ENCODE measurements at regions not wholly inside any gene's neighbourhood (a gene's known extent, or its start where the extent isn't known, plus 50 kb on each side); places are given as distances from the start of the nearest gene placed in this dataset.

GRCh38 chr4:59983852-59984251 lies 1216.3 kb upstream of the ADGRL3 start:
- TF ChIP-seq NR1H2 (CRISPR knock-in tag; IDR thresholded peaks at IDR 0.05) (no peak), CTCF (IDR thresholded peaks at IDR 0.05) (no peak), PRDM15 (CRISPR knock-in tag; IDR thresholded peaks at IDR 0.05) (no peak), ARID4B (CRISPR knock-in tag; IDR thresholded peaks at IDR 0.05; ENCODE audit: borderline replicate concordance) (no peak), ZNF281 (CRISPR knock-in tag; IDR thresholded peaks at IDR 0.05) (no peak), ZNF232 (CRISPR knock-in tag; IDR thresholded peaks at IDR 0.05) (no peak), MAX (CRISPR knock-in tag; IDR thresholded peaks at IDR 0.05) (no peak), ZNF138 (CRISPR knock-in tag; conservative IDR thresholded peaks at IDR 0.05) (no peak), FOXP4 (CRISPR knock-in tag; IDR thresholded peaks at IDR 0.05) (no peak), CDX4 (CRISPR knock-in tag; IDR thresholded peaks at IDR 0.05; ENCODE audit: borderline replicate concordance) (no peak), USF1 (CRISPR knock-in tag; IDR thresholded peaks at IDR 0.05) (no peak), PRRX2 (CRISPR knock-in tag; IDR thresholded peaks at IDR 0.05) (no peak)

All from WTC11 (cell line).